HG03457 (cell line): ENCODE measurements at regions not wholly inside any gene's neighbourhood (a gene's known extent, or its start where the extent isn't known, plus 50 kb on each side); places are given as distances from the start of the nearest gene placed in this dataset.

Experiments
- ATAC-seq: cut with Tn5 transposase; IDR thresholded peaks from one replicate; pipeline ENCODE4 v1.9.1; 2021; ENCODE audit warnings: moderate number of reproducible peaks; ENCODE audit not compliant: unreplicated experiment

DNA sequence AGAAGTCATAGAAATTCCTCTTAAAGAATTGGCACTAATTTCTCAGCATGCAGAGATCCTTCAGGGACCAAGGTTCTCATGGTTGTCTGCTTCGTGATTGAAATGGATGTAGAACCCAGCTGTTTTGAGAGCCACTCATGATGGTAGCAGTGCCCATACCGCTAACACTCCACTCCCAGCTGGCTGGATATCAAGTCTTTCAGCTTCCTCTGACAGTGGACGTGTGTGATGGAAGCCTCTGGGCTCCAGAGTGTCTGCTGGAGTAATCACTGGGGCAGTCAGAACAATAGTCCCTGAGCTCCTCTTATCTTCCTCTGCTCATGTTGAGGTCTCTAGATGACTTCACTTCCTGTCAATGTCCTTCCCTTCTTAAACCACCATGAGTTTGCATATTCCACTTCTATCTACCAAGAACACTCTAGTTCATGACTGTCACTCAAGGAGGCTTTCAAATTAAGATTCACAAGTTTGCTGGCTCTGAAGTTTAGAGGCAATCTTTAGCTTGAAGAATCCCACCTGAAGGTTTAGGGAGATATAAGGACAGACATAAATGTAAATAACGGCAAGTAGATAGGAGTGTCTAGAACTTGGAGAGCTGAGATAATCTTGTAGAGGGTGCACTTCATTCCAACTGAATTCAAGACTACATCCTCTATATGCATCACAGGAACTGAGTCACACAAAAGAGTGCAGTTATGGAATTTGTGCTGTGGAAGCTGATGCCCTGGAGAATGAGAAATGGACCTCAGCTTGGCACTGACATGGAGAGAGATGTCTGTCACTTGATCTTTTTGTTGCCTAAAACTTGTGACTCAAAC lies 64.5 kb upstream of the WDR1 start:
- peak; percentile 99 for ATAC-seq

- peak; percentile 7 for ATAC-seq
Observed at GRCh38 chr4:10180603-10180926, 64.0 kb upstream of the WDR1 start.

- ATAC-seq: no peak
Observed at GRCh38 chr4:10179957-10180602, 63.5 kb upstream of the WDR1 start.

- no peak for ATAC-seq
Observed at GRCh38 chr4:10178763-10179162, 62.2 kb upstream of the WDR1 start.

DNA sequence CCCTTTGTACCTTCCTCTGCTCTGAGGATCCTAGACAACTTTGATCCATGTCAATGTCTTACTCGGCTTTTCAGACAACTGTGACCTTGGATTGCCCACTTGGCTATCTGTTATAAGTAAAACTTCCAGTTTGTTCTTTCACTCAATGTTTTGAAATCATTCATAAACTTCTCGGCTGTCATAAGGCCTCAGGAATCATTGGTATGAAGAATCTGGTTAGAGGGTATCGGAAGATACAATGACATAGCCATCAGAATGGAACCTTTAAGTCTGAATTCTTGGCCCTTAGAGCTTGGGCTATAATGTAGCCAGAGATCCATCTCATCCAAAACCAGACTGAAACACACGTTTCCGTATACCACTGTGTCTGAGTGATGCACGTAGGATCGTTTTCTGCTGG lies 59.0 kb upstream of the WDR1 start:
- no peak for ATAC-seq

GRCh38 chr4:10173754-10174749 lies 57.5 kb upstream of the WDR1 start:
- ATAC-seq: no peak

DNA sequence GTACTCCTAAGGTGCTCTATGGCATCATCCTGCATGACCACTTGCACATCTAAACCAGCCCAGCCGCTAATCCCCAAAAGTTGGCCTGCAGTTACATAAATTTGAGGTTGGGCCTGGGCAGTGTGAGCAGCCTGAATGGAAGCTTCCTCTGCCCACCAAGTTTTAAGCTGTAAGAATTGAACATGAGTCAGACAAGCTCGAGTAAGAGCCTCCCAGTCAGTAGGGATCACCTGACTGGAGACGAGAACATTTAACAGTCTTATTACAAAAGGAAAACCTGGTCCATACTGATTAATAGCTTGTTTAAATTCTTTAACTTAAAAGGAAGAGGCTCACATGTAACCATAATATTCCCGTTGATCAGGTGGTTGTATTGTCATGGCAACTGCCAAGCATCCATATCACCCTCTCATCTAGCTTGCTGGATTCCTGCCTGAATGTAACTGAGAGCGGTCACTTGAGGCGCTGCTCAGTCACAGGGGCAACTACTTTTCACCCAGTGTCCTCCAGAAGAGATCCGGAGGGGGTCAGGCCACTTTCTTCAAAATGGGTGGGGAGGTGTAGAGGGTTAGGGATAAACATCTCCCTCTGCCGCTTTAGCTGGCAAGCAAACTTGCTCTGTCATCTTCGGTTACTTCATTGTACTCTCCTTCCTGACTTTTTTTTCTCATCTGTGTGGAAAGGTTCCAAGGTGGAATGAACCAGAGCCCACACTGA lies 56.6 kb upstream of the WDR1 start:
- ATAC-seq: no peak

GRCh38 chr4:10172278-10172921 lies 55.8 kb upstream of the WDR1 start:
- no peak for ATAC-seq

DNA sequence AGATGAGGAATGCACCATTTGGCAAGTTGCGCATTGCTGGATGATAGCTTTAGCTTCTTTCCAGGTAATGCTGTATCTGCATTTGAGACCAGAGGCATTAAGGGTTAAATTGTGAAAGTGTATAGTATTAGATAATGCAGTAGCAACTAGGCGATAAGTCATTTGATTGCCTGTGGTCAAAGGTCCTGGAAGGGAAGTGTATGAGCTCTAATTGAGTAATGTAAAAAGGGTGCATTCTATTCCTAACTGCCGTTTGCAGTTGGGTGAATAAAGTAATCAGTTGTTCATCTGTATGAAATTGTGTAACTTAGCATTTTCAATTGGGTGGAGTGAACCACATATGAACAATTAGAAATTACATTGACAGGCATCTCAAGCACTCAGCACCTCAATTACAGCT lies 54.5 kb upstream of the WDR1 start:
- ATAC-seq: no peak

GRCh38 chr4:10169839-10170387 lies 53.3 kb upstream of the WDR1 start:
- ATAC-seq: no peak

GRCh38 chr4:10168151-10168550 lies 51.6 kb upstream of the WDR1 start:
- no peak for ATAC-seq

- no peak for ATAC-seq
Observed at GRCh38 chr4:10167201-10167600, 50.6 kb upstream of the WDR1 start.
